ENCODE measurements at regions not wholly inside any gene's neighbourhood (a gene's known extent, or its start where the extent isn't known, plus 50 kb on each side); places are given as distances from the start of the nearest gene placed in this dataset.

DNA sequence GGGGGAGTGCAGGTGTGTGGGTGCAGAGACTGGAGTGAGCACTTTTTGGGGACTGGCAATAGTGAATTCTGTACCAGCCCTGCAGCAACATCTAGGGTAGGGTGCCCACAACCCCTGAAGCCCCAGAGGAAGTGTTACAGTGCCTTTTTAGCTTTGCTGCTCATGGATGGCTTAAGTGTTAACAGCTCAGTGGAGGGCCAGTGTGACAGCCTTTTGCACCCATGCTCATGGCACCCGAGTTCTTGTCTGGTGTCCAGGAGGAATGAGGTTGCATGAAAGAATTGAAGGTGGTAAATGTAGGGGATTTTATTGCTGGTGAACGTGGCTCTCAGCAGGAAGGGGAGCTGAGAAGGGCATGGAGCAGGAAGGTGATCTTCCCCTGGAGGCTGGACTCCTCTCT lies 107.3 kb downstream of the MRPL36 start:
- H3K4me3 ChIP-seq (ENCODE audit: low read length) = no peak overlapping the region
- WGBS (ENCODE audit: insufficient coverage) = 55% methylated on average over 2 of the region's 2 CpGs
- H3K36me3 ChIP-seq (ENCODE audit: control insufficient read depth, insufficient read depth, low read length) = no peaks in the 10 kb centered on the region
- H3K4me1 ChIP-seq (ENCODE audit: control insufficient read depth, insufficient read depth, low read length) = no peaks in the 10 kb centered on the region
- H3K27me3 ChIP-seq (ENCODE audit: control insufficient read depth, insufficient read depth, low read length) = peaks cover 2% of the 10 kb centered on the region
- no peak overlapping the region for H3K27ac ChIP-seq (ENCODE audit: low read length)
- no peaks in the 10 kb centered on the region for H3K9me3 ChIP-seq (replicated peaks; ENCODE audit: control insufficient read depth, low read depth, low read length)
- DNase-seq = no peak

DNA sequence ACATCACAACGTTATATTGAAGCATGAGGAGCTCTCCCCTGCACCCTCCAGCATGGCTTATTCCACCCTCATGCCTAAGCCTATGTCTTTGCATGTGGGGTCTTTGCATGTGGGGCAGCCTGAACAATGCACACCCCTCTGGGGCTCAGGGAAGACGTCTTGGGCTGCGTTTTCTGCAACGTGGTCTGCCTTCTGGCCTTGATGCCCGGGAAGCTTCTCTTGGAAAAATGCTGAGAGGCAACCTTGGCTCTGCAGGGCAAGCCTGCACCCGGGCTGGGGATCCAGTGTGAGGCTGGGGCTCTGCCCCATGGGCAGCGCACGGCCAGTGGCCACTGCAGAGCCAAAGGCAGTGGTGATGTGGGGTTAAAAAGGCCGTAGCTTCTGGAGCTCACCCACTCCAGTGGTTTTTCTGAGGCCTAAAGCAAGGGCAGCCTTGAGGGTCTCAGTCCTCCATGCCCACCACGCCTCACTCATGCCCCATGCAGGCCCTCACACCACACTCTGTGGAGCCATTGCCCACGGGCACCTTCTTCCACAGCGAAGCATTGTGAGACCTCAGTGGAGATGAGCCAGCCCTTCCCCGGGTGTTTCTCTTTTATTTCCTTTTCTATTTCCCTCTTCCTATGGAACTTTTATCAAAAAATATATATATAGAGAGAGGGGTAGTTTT lies 112.2 kb downstream of the MRPL36 start:
- no peaks in the 10 kb centered on the region for H3K9me3 ChIP-seq (replicated peaks; ENCODE audit: control insufficient read depth, low read depth, low read length)
- no peak overlapping the region for H3K4me3 ChIP-seq (ENCODE audit: low read length)
- H3K36me3 ChIP-seq (ENCODE audit: control insufficient read depth, insufficient read depth, low read length) = no peaks in the 10 kb centered on the region
- H3K27me3 ChIP-seq (ENCODE audit: control insufficient read depth, insufficient read depth, low read length) = no peaks in the 10 kb centered on the region
- H3K4me1 ChIP-seq (ENCODE audit: control insufficient read depth, insufficient read depth, low read length) = no peaks in the 10 kb centered on the region
- no peak for DNase-seq
- no peak overlapping the region for H3K27ac ChIP-seq (ENCODE audit: low read length)
- 76% methylated on average over 9 of the region's 13 CpGs for WGBS (ENCODE audit: insufficient coverage)

DNA sequence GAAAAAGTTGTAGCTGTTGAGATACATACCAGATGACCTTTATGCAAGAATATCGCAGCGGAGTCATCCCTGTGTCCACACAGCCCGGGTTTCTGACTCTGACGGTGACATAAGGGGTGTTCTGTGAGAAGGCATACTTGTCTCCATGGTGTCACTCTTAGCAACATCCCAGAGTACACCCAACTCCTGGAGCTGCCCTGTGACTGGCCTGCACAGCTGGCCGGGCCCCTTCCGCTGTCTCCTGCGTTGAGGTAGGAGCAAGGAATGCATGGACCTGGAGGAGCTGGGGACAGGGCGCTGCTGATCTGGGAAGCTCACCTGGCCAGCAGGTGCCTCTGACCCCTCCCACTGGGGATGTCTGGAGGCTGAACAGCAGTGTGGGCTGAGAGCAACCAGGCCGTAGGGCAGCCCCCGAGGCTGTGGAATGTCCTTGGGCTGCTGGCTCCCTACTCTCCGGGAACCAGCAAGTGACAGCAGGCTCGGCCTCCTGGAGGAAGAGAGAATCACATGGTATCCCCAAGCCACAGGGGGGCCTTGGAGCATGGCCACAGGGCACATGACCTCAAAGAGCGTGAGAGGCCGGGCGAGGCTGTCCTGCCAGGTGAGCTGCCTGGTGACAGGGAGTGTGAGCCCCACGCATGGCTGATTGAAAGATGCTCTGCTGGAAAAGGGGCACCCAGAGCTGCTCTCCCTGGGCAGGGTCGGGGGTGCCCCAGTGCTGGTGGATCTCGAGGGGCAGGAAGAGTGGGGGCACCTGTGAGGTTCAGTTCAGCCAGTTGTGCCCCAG lies 113.4 kb downstream of the MRPL36 start:
- no peak for DNase-seq
- Histone ChIP-seq H3K4me3 (ENCODE audit: low read length) (no peak overlapping the region), H3K36me3 (ENCODE audit: control insufficient read depth, insufficient read depth, low read length) (no peaks in the 10 kb centered on the region), H3K9me3 (replicated peaks; ENCODE audit: control insufficient read depth, low read depth, low read length) (no peaks in the 10 kb centered on the region), H3K4me1 (ENCODE audit: control insufficient read depth, insufficient read depth, low read length) (no peaks in the 10 kb centered on the region), H3K27me3 (ENCODE audit: control insufficient read depth, insufficient read depth, low read length) (no peaks in the 10 kb centered on the region), H3K27ac (ENCODE audit: low read length) (no peak overlapping the region)
- 69% methylated on average over 15 of the region's 18 CpGs for WGBS (ENCODE audit: insufficient coverage)

DNA sequence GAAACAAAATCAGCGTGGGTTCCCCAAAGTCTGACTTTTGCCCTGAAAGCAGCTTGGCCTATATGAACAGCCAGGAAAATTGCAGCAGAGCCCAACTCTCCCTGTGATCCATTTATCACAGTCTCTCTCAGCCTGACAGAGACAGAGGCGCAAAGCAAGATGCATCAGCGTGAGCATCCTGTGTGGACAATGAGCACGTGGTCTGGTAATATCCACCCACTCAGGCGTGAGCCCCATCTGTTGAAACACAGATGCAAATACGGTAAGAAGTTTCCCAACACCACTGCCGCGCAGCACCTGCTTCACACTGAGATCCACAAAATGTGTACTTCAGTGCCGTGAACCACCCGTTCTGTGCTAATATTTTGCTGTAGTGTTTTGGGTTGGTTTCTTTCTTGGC lies 114.6 kb downstream of the MRPL36 start:
- Histone ChIP-seq H3K9me3 (replicated peaks; ENCODE audit: control insufficient read depth, low read depth, low read length) (no peaks in the 10 kb centered on the region), H3K27ac (ENCODE audit: low read length) (no peak overlapping the region), H3K4me3 (ENCODE audit: low read length) (no peak overlapping the region), H3K4me1 (ENCODE audit: control insufficient read depth, insufficient read depth, low read length) (no peaks in the 10 kb centered on the region), H3K27me3 (ENCODE audit: control insufficient read depth, insufficient read depth, low read length) (no peaks in the 10 kb centered on the region), H3K36me3 (ENCODE audit: control insufficient read depth, insufficient read depth, low read length) (no peaks in the 10 kb centered on the region)
- WGBS (ENCODE audit: insufficient coverage) = 80% methylated on average over 6 of the region's 10 CpGs
- no peak for DNase-seq

DNA sequence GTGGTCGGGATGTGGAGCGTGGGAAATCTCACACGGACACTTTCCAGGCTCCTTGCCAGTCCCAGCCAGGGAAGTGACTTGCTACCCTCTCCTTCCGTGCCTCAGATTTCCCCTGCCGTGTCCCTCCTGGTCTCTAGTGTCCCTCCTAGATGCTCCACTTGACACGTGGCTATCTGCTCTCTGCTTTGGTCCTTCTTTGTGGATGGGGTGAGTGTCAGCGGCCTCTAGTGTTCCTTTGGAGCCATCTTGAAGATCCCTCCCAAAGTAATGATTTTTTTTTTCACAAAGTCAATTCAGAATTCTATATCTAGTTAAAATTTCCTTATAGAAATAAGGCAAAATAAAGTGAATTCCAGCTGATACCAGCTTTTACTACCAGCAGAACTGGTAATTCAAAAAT lies 117.7 kb downstream of the MRPL36 start:
- no peak for DNase-seq

DNA sequence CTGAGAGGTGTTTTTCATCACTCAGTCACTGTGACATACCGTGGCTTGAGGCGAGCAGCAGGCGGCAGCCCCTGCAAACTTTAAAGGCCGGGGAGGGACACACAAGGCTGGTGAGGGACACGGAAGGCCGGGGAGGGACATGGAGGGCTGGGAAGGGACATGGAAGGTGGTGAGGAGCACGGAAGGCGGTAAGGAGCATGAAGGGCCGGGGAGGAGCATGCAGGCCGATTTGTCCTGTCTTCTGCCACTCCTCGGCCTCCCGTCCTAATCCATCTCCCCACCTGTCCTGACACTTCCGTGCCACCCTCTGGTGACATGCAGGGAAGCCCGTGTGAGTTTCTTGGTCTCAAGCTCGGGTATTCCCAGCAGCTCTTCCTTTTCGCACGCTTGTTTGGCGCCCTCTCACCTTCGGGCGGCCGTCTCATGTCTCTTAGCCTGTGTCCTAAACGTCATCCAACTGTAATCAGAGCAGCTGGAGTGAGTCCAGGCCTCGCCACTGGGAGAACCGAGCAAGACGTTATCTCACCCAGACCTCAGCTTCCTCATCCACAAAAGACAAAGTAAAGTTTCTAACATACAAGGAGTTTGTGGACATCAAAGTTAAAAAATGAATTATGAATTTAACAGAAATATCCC lies 126.5 kb downstream of the MRPL36 start:
- no peak overlapping the region for H3K27ac ChIP-seq (ENCODE audit: low read length)
- H3K36me3 ChIP-seq (ENCODE audit: control insufficient read depth, insufficient read depth, low read length) = no peaks in the 10 kb centered on the region
- WGBS (ENCODE audit: insufficient coverage) = 21% methylated on average over 16 of the region's 25 CpGs
- H3K4me1 ChIP-seq (ENCODE audit: control insufficient read depth, insufficient read depth, low read length) = no peaks in the 10 kb centered on the region
- no peak for DNase-seq
- H3K27me3 ChIP-seq (ENCODE audit: control insufficient read depth, insufficient read depth, low read length) = peaks cover 41% of the 10 kb centered on the region
- H3K9me3 ChIP-seq (replicated peaks; ENCODE audit: control insufficient read depth, low read depth, low read length) = no peaks in the 10 kb centered on the region
- H3K4me3 ChIP-seq (ENCODE audit: low read length) = no peak overlapping the region

More for the DNA sequence above, 117.7 kb downstream of the MRPL36 start:
- WGBS (ENCODE audit: insufficient coverage) = 20% methylated on average over 1 of the region's 7 CpGs
- Histone ChIP-seq H3K9me3 (replicated peaks; ENCODE audit: control insufficient read depth, low read depth, low read length) (no peaks in the 10 kb centered on the region), H3K4me1 (ENCODE audit: control insufficient read depth, insufficient read depth, low read length) (no peaks in the 10 kb centered on the region), H3K27me3 (ENCODE audit: control insufficient read depth, insufficient read depth, low read length) (no peaks in the 10 kb centered on the region), H3K4me3 (ENCODE audit: low read length) (no peak overlapping the region), H3K36me3 (ENCODE audit: control insufficient read depth, insufficient read depth, low read length) (no peaks in the 10 kb centered on the region), H3K27ac (ENCODE audit: low read length) (no peak overlapping the region)

DNA sequence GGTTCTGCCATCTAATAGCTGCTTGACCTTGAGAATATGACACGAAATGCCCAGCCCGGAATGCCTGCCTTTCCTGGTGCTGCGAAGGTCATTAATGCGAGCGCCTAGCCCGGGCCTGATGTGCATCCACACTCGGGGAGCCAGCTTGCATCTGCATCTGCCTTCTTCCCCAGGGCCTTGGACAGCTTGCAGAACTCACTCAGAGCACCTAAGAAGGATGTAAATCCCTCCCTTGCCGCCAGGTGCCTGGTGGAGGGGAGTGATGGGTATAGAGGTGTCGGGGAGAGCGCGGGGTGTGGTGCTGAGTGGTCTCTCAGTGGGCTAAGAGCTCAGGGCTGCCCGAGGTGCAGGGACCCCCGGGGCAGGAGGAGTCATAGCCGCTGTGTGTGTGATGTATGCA lies 127.2 kb downstream of the MRPL36 start:
- Histone ChIP-seq H3K27ac (ENCODE audit: low read length) (no peak overlapping the region), H3K9me3 (replicated peaks; ENCODE audit: control insufficient read depth, low read depth, low read length) (no peaks in the 10 kb centered on the region), H3K4me3 (ENCODE audit: low read length) (no peak overlapping the region), H3K36me3 (ENCODE audit: control insufficient read depth, insufficient read depth, low read length) (no peaks in the 10 kb centered on the region), H3K4me1 (ENCODE audit: control insufficient read depth, insufficient read depth, low read length) (no peaks in the 10 kb centered on the region), H3K27me3 (ENCODE audit: control insufficient read depth, insufficient read depth, low read length) (peaks cover 49% of the 10 kb centered on the region)
- 65% methylated on average over 9 of the region's 14 CpGs for WGBS (ENCODE audit: insufficient coverage)
- no peak for DNase-seq

DNA sequence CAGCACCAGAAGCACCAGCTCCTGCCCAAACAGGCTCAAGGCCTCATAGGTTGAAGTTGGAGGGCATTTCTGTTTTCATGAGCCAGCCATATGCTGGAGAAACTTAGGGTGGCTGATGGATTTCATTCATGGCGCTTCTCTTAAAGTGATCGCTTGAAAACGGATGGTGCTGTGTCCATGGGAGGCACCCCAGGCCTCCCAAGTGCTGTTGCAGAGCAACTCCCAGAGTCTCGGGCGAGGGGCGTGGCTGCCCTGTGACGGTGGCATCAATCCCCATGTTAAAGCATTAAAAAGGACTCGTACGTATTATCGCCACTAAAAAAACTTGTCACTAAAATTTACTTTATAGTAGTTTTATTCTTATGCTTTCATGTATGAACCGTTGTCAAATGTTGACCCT lies 128.3 kb downstream of the MRPL36 start:
- WGBS (ENCODE audit: insufficient coverage) = 84% methylated on average over 3 of the region's 11 CpGs
- no peak overlapping the region for H3K27ac ChIP-seq (ENCODE audit: low read length)
- H3K4me1 ChIP-seq (ENCODE audit: control insufficient read depth, insufficient read depth, low read length) = peaks cover 5% of the 10 kb centered on the region
- no peaks in the 10 kb centered on the region for H3K9me3 ChIP-seq (replicated peaks; ENCODE audit: control insufficient read depth, low read depth, low read length)
- peaks cover 56% of the 10 kb centered on the region for H3K27me3 ChIP-seq (ENCODE audit: control insufficient read depth, insufficient read depth, low read length)
- no peak overlapping the region for H3K4me3 ChIP-seq (ENCODE audit: low read length)
- no peaks in the 10 kb centered on the region for H3K36me3 ChIP-seq (ENCODE audit: control insufficient read depth, insufficient read depth, low read length)
- DNase-seq = no peak

DNA sequence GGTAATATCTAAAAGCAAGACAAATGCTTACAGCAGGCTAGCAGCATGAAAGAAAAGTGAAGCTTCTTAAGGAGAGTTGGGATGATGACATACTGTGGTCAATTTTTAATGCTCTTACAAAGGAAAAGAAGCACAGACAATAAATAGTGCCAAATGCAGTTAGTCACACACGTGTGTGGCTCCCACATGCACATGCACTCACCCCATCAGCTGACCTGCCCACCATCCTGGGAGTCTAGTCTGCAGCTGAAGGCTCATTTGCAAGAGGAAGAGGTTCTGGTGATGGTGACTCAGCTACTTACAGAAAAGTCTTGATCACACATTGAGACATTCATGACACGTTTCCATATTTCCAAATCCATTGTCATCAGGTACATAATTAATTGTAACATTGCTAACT lies 129.3 kb downstream of the MRPL36 start:
- Histone ChIP-seq H3K9me3 (replicated peaks; ENCODE audit: control insufficient read depth, low read depth, low read length) (no peaks in the 10 kb centered on the region), H3K27ac (ENCODE audit: low read length) (no peak overlapping the region), H3K36me3 (ENCODE audit: control insufficient read depth, insufficient read depth, low read length) (no peaks in the 10 kb centered on the region), H3K4me1 (ENCODE audit: control insufficient read depth, insufficient read depth, low read length) (peaks cover 5% of the 10 kb centered on the region), H3K4me3 (ENCODE audit: low read length) (no peak overlapping the region), H3K27me3 (ENCODE audit: control insufficient read depth, insufficient read depth, low read length) (peaks cover 66% of the 10 kb centered on the region)
- no CpG with 5 or more reads among the region's 2 CpGs for WGBS (ENCODE audit: insufficient coverage)
- no peak for DNase-seq
